Kidney (tissue), 13 donors: ENCODE measurements at regions not wholly inside any gene's neighbourhood (a gene's known extent, or its start where the extent isn't known, plus 50 kb on each side); places are given as distances from the start of the nearest gene placed in this dataset.

ENCODE experiments used
- DNase-seq, 5 donors: peaks; one replicate each; pipeline ENCODE4 v3.0.0-alpha.2; 2013 to 2020
- FAIRE-seq: peaks from 2 replicates; lab custom pipeline; 2012; peaks lifted over from hg19 to GRCh38; lab: Jason Lieb, UNC
- H3K27ac ChIP-seq, 2 donors: one replicate each; pipeline ENCODE4 v1.7.0; 2013; ENCODE audit warnings: low read depth in 2 of 2, low read length in 2 of 2, inconsistent platforms in 1 of 2
- H3K27me3 ChIP-seq: one replicate; pipeline ENCODE4 v1.7.1; 2013; ENCODE audit warnings: low read length, inconsistent platforms; ENCODE audit not compliant: control insufficient read depth, insufficient read depth
- H3K36me3 ChIP-seq, 3 donors: one replicate each; pipeline versions ENCODE4 v1.7.0 to v1.7.1; 2013; ENCODE audit warnings: low read length in 3 of 3, control low read depth in 1 of 3, inconsistent platforms in 1 of 3; ENCODE audit not compliant: insufficient read depth in 3 of 3, control insufficient read depth in 2 of 3
- H3K4me1 ChIP-seq, 3 donors: one replicate each; pipeline versions ENCODE4 v1.7.0 to v1.7.1; 2013; ENCODE audit warnings: low read length in 3 of 3, inconsistent platforms in 1 of 3, low read depth in 1 of 3; ENCODE audit not compliant: control insufficient read depth in 2 of 3, insufficient read depth in 2 of 3
- H3K4me3 ChIP-seq, 3 donors: one replicate each; pipeline versions ENCODE4 v1.7.0 to v1.8.1; 2013; ENCODE audit warnings: low read length in 3 of 3, control low read depth in 1 of 3, inconsistent platforms in 1 of 3
- H3K9ac ChIP-seq, 3 donors: one replicate each; pipeline versions ENCODE4 v1.7.0 to v1.7.1; 2013; ENCODE audit warnings: low read length in 3 of 3, control low read depth in 1 of 3, inconsistent platforms in 1 of 3
- H3K9me3 ChIP-seq, 3 donors: one replicate each; pipeline versions ENCODE4 v1.7.0 to v1.7.1; 2013; ENCODE audit warnings: low read length in 3 of 3, control low read depth in 1 of 3, inconsistent platforms in 1 of 3; ENCODE audit not compliant: control insufficient read depth in 2 of 3, insufficient read depth in 1 of 3
- intact Hi-C: fragments of 100-400 bp; cut with DNase I; formaldehyde crosslinking; loops from one replicate; pipeline ENCODE4 v1.11.1; 2022
- TF ChIP-seq, protein P1 (sequence below): IDR thresholded peaks from 3 replicates; pipeline ENCODE4 v1.5.1; 2012; ENCODE audit warnings: mild to moderate bottlenecking, moderate library complexity, borderline replicate concordance; ENCODE audit not compliant: insufficient read depth; ENCODE audit errors: extremely low read depth
- donor health status: control.
- donor health status: control.
- donor health status: control.
- donor health status: control.
- donor health status: control.
- donor health status: DM: yes; HTN: yes; CAD: no.
- donor health status: Normal renal cell carcinoma (clear cell type).

- Histone ChIP-seq H3K9ac (no peak overlapping the region), H3K27ac (no peak overlapping the region), H3K9me3 (no peaks in the 10 kb centered on the region), H3K4me1 (no peaks in the 10 kb centered on the region), H3K27me3 (no peaks in the 10 kb centered on the region), H3K36me3 (no peaks in the 10 kb centered on the region), H3K4me3 (no peak overlapping the region)
- DNase-seq (no peak), FAIRE-seq (no peak)
- TF ChIP-seq, protein P1, sequence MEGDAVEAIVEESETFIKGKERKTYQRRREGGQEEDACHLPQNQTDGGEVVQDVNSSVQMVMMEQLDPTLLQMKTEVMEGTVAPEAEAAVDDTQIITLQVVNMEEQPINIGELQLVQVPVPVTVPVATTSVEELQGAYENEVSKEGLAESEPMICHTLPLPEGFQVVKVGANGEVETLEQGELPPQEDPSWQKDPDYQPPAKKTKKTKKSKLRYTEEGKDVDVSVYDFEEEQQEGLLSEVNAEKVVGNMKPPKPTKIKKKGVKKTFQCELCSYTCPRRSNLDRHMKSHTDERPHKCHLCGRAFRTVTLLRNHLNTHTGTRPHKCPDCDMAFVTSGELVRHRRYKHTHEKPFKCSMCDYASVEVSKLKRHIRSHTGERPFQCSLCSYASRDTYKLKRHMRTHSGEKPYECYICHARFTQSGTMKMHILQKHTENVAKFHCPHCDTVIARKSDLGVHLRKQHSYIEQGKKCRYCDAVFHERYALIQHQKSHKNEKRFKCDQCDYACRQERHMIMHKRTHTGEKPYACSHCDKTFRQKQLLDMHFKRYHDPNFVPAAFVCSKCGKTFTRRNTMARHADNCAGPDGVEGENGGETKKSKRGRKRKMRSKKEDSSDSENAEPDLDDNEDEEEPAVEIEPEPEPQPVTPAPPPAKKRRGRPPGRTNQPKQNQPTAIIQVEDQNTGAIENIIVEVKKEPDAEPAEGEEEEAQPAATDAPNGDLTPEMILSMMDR: no peak
- intact Hi-C loops: no loop called here
These were observed 310.1 kb downstream of the OLFM4 start for GRCh38 chr13:53338760-53339159.

GRCh38 chr13:53340505-53341143 lies 312.0 kb downstream of the OLFM4 start:
- H3K36me3 ChIP-seq: no peaks in the 10 kb centered on the region
- intact Hi-C loops: no loop called here
- H3K4me3 ChIP-seq: no peak overlapping the region
- no peaks in the 10 kb centered on the region for H3K27me3 ChIP-seq
- TF ChIP-seq, protein P1: no peak
- no peak for DNase-seq
- no peak for FAIRE-seq
- no peaks in the 10 kb centered on the region for H3K4me1 ChIP-seq
- no peak overlapping the region for H3K27ac ChIP-seq
- no peaks in the 10 kb centered on the region for H3K9me3 ChIP-seq
- no peak overlapping the region for H3K9ac ChIP-seq

- Histone ChIP-seq H3K27me3 (no peaks in the 10 kb centered on the region), H3K36me3 (no peaks in the 10 kb centered on the region), H3K9me3 (no peaks in the 10 kb centered on the region), H3K27ac (no peak overlapping the region), H3K4me3 (no peak overlapping the region), H3K4me1 (no peaks in the 10 kb centered on the region), H3K9ac (no peak overlapping the region)
- intact Hi-C loops: no loop called here
- DNase-seq: no peak
- TF ChIP-seq, protein P1: no peak
- no peak for FAIRE-seq
These were observed 312.5 kb downstream of the OLFM4 start for GRCh38 chr13:53341144-53341510.
